GM18502 (cell line): ENCODE measurements at regions not wholly inside any gene's neighbourhood (a gene's known extent, or its start where the extent isn't known, plus 50 kb on each side); places are given as distances from the start of the nearest gene placed in this dataset.

Experiments
- ATAC-seq: cut with Tn5 transposase; IDR thresholded peaks from one replicate; pipeline ENCODE4 v1.9.1; 2021; ENCODE audit warnings: mild to moderate bottlenecking; ENCODE audit not compliant: unreplicated experiment, poor library complexity

GRCh38 chr5:133905424-133905823 lies 63.0 kb downstream of the C5orf15 start:
- no peak for ATAC-seq

GRCh38 chr5:133904641-133905040 lies 63.8 kb downstream of the C5orf15 start:
- ATAC-seq, result no peak

- no peak for ATAC-seq
Observed at GRCh38 chr5:133902511-133903118, 65.8 kb downstream of the C5orf15 start.

- no peak for ATAC-seq
Observed at GRCh38 chr5:133900534-133901270, 67.7 kb downstream of the C5orf15 start.

- no peak for ATAC-seq
Observed at GRCh38 chr5:133899506-133899905, 68.9 kb downstream of the C5orf15 start.

- ATAC-seq, result no peak
Observed at GRCh38 chr5:133898440-133898839, 70.0 kb downstream of the C5orf15 start.

GRCh38 chr5:133897431-133897830 lies 71.0 kb downstream of the C5orf15 start:
- ATAC-seq, result no peak

- ATAC-seq, result no peak
Observed at GRCh38 chr5:133896873-133897272, 71.6 kb downstream of the C5orf15 start.

- ATAC-seq, result no peak
Observed at GRCh38 chr5:133895979-133896845, 72.2 kb downstream of the C5orf15 start.

- ATAC-seq, result no peak
Observed at GRCh38 chr5:133894143-133894542, 74.3 kb downstream of the C5orf15 start.

GRCh38 chr5:133892774-133893173 lies 75.7 kb downstream of the C5orf15 start:
- no peak for ATAC-seq

- no peak for ATAC-seq
Observed at GRCh38 chr5:133892306-133892705, 76.1 kb downstream of the C5orf15 start.

- no peak for ATAC-seq
Observed at GRCh38 chr5:133891390-133891789, 77.0 kb downstream of the C5orf15 start.

GRCh38 chr5:133890776-133891280 lies 77.6 kb downstream of the C5orf15 start:
- no peak for ATAC-seq

- ATAC-seq, result no peak
Observed at GRCh38 chr5:133890314-133890713, 78.1 kb downstream of the C5orf15 start.

- ATAC-seq, result no peak
Observed at GRCh38 chr5:133889271-133889905, 79.0 kb downstream of the C5orf15 start.

GRCh38 chr5:133888625-133888991 lies 79.8 kb downstream of the C5orf15 start:
- ATAC-seq, result no peak

GRCh38 chr5:133885566-133885965 lies 82.9 kb downstream of the C5orf15 start:
- ATAC-seq, result no peak

GRCh38 chr5:133884569-133885311 lies 83.7 kb downstream of the C5orf15 start:
- no peak for ATAC-seq

- no peak for ATAC-seq
Observed at GRCh38 chr5:133883916-133884315, 84.5 kb downstream of the C5orf15 start.
